WTC11 (cell line): ENCODE measurements at regions not wholly inside any gene's neighbourhood (a gene's known extent, or its start where the extent isn't known, plus 50 kb on each side); places are given as distances from the start of the nearest gene placed in this dataset.

Experiments used
- ATAC-seq: fragments of 200-7000 bp; cut with Tn5 transposase; 2 replicates; pipeline ENCODE4 v1.10.0; 2021; ENCODE audit warnings: mild to moderate bottlenecking, moderate library complexity
- CTCF ChIA-PET: fragments of 300-600 bp; sonication (Branson Sonifier 250); formaldehyde crosslinking; loops from one replicate; lab custom pipeline; 2021; ENCODE audit warnings: antibody characterized with exemption; lab: Charles Lee
- POLR2A ChIA-PET: fragments of 350-600 bp; sonication (Branson Sonifier 250); formaldehyde crosslinking; loops from one replicate; lab custom pipeline; 2021; ENCODE audit warnings: antibody characterized with exemption; lab: Charles Lee
- DNase-seq: peaks from one replicate; pipeline ENCODE4 v3.0.0; 2021; ENCODE audit warnings: low spot score
- H3K27ac Mint-ChIP-seq: 2 replicates; pipeline ENCODE4 v1.8.0; 2021; ENCODE audit warnings: mixed read lengths
- H3K27me3 Mint-ChIP-seq: 2 replicates; pipeline ENCODE4 v1.8.0; 2021; ENCODE audit warnings: low read depth, mild to moderate bottlenecking, moderate library complexity, mixed read lengths
- H3K36me3 Mint-ChIP-seq: 2 replicates; pipeline ENCODE4 v1.8.0; 2021; ENCODE audit warnings: mixed read lengths
- H3K4me1 Mint-ChIP-seq: 2 replicates; pipeline ENCODE4 v1.8.0; 2022; ENCODE audit warnings: mixed read lengths
- H3K4me3 Mint-ChIP-seq: 2 replicates; pipeline ENCODE4 v1.8.0; 2021; ENCODE audit warnings: mild to moderate bottlenecking, moderate library complexity, mixed read lengths
- H3K9me3 Mint-ChIP-seq: 2 replicates; pipeline ENCODE4 v1.8.0; 2021; ENCODE audit warnings: mixed read lengths
- ATF1 ChIP-seq: sonication (generic); formaldehyde crosslinking; IDR thresholded peaks from 2 replicates; pipeline ENCODE4 v1.8.1; 2023; ENCODE audit warnings: mild to moderate bottlenecking, moderate library complexity, missing genetic modification reagents
- CBFB ChIP-seq: sonication (generic); formaldehyde crosslinking; IDR thresholded peaks from 2 replicates; pipeline ENCODE4 v1.8.1; 2022; ENCODE audit warnings: mild to moderate bottlenecking, low read depth, missing genetic modification reagents
- CTCF ChIP-seq: fragments of 200-600 bp; IDR thresholded peaks from 2 replicates; pipeline ENCODE4 v1.8.0; 2022; ENCODE audit warnings: antibody characterized with exemption
- E2F1 ChIP-seq: sonication (generic); formaldehyde crosslinking; IDR thresholded peaks from 2 replicates; pipeline ENCODE4 v1.8.0; 2022; ENCODE audit warnings: mild to moderate bottlenecking, missing genetic modification reagents
- E2F5 ChIP-seq: sonication (generic); formaldehyde crosslinking; IDR thresholded peaks from 2 replicates; pipeline ENCODE4 v1.8.1; 2022; ENCODE audit warnings: mild to moderate bottlenecking, moderate library complexity, missing genetic modification reagents
- IRF2 ChIP-seq: sonication (generic); formaldehyde crosslinking; IDR thresholded peaks from 2 replicates; pipeline ENCODE4 v1.8.0; 2022; ENCODE audit warnings: low read depth, missing genetic modification reagents, borderline replicate concordance
- JAZF1 ChIP-seq: fragments of 250-450 bp; sonication (Bioruptor Pico); IDR thresholded peaks from 2 replicates; pipeline ENCODE4 v1.9.0; 2021; ENCODE audit warnings: moderate library complexity, mild to moderate bottlenecking, inconsistent platforms
- MAX ChIP-seq: sonication (generic); formaldehyde crosslinking; IDR thresholded peaks from 2 replicates; pipeline ENCODE4 v1.8.0; 2022; ENCODE audit warnings: mild to moderate bottlenecking, missing genetic modification reagents
- MXD4 ChIP-seq: fragments of 250-450 bp; sonication (Bioruptor Pico); IDR thresholded peaks from 2 replicates; pipeline ENCODE4 v1.8.0; 2021; ENCODE audit warnings: mild to moderate bottlenecking, moderate library complexity, borderline replicate concordance
- NFE2L1 ChIP-seq: sonication (generic); formaldehyde crosslinking; IDR thresholded peaks from 2 replicates; pipeline ENCODE4 v1.8.1; 2023; ENCODE audit warnings: missing genetic modification reagents
- NFYB ChIP-seq: sonication (generic); formaldehyde crosslinking; conservative IDR thresholded peaks from 2 replicates; pipeline ENCODE4 v1.8.0; 2022; ENCODE audit warnings: low read depth, missing genetic modification reagents
- NR1H2 ChIP-seq: sonication (generic); formaldehyde crosslinking; IDR thresholded peaks from 2 replicates; pipeline ENCODE4 v1.9.0; 2021; ENCODE audit warnings: mild to moderate bottlenecking, moderate library complexity, missing genetic modification reagents
- NR2C2 ChIP-seq: sonication (generic); formaldehyde crosslinking; IDR thresholded peaks from 2 replicates; pipeline ENCODE4 v1.8.0; 2022; ENCODE audit warnings: mild to moderate bottlenecking, missing genetic modification reagents
- RELA ChIP-seq: sonication (generic); formaldehyde crosslinking; IDR thresholded peaks from 2 replicates; pipeline ENCODE4 v1.8.1; 2022; ENCODE audit warnings: missing genetic modification reagents, mild to moderate bottlenecking, borderline replicate concordance
- SOX15 ChIP-seq: fragments of 250-450 bp; sonication (Bioruptor Pico); IDR thresholded peaks from 2 replicates; pipeline ENCODE4 v1.9.0; 2021; ENCODE audit warnings: mild to moderate bottlenecking
- SP1 ChIP-seq: sonication (generic); formaldehyde crosslinking; conservative IDR thresholded peaks from 2 replicates; pipeline ENCODE4 v1.8.1; 2022; ENCODE audit warnings: missing genetic modification reagents
- ZNF121 ChIP-seq: sonication (generic); formaldehyde crosslinking; IDR thresholded peaks from 2 replicates; pipeline ENCODE4 v1.8.0; 2023; ENCODE audit warnings: missing genetic modification reagents
- ZNF232 ChIP-seq: sonication (generic); formaldehyde crosslinking; IDR thresholded peaks from 2 replicates; pipeline ENCODE4 v1.8.0; 2022; ENCODE audit warnings: mild to moderate bottlenecking, missing genetic modification reagents
- ZNF263 ChIP-seq: sonication (generic); formaldehyde crosslinking; IDR thresholded peaks from 2 replicates; pipeline ENCODE4 v1.8.1; 2022; ENCODE audit warnings: low read depth, mild to moderate bottlenecking, moderate library complexity, missing genetic modification reagents
- ZNF396 ChIP-seq: fragments of 250-450 bp; sonication (Bioruptor Pico); IDR thresholded peaks from 2 replicates; pipeline ENCODE4 v1.8.0; 2021; ENCODE audit warnings: mild to moderate bottlenecking, moderate library complexity, borderline replicate concordance
- TF ChIP-seq, protein P1 (sequence below): fragments of 250-450 bp; sonication (Bioruptor Pico); IDR thresholded peaks from 2 replicates; pipeline ENCODE4 v1.9.0; 2021; ENCODE audit warnings: mild to moderate bottlenecking, borderline replicate concordance
- TF ChIP-seq, protein P2 (sequence below): sonication (generic); formaldehyde crosslinking; IDR thresholded peaks from 2 replicates; pipeline ENCODE4 v1.8.0; 2023; ENCODE audit warnings: mild to moderate bottlenecking, missing genetic modification reagents

- peaks cover 7% of the 10 kb centered on the region; the same call in 1 of the 2 replicates for H3K36me3 Mint-ChIP-seq
- no peaks in the 10 kb centered on the region for H3K27me3 Mint-ChIP-seq
- CTCF ChIA-PET = no interaction called here
- H3K27ac Mint-ChIP-seq = no peak overlapping the region
- no peak overlapping the region for H3K4me3 Mint-ChIP-seq
- H3K9me3 Mint-ChIP-seq = peaks cover 9% of the 10 kb centered on the region
- no peak for ATAC-seq
- POLR2A ChIA-PET = interaction anchor here (0.6 kb wide), 1 partner anchor 13 kb away, joined by 3 read pairs; no protein-coding TSS in a partner anchor
- H3K4me1 Mint-ChIP-seq = peaks cover 17% of the 10 kb centered on the region
- TF ChIP-seq ATF1 = no peak
- TF ChIP-seq, protein P1, sequence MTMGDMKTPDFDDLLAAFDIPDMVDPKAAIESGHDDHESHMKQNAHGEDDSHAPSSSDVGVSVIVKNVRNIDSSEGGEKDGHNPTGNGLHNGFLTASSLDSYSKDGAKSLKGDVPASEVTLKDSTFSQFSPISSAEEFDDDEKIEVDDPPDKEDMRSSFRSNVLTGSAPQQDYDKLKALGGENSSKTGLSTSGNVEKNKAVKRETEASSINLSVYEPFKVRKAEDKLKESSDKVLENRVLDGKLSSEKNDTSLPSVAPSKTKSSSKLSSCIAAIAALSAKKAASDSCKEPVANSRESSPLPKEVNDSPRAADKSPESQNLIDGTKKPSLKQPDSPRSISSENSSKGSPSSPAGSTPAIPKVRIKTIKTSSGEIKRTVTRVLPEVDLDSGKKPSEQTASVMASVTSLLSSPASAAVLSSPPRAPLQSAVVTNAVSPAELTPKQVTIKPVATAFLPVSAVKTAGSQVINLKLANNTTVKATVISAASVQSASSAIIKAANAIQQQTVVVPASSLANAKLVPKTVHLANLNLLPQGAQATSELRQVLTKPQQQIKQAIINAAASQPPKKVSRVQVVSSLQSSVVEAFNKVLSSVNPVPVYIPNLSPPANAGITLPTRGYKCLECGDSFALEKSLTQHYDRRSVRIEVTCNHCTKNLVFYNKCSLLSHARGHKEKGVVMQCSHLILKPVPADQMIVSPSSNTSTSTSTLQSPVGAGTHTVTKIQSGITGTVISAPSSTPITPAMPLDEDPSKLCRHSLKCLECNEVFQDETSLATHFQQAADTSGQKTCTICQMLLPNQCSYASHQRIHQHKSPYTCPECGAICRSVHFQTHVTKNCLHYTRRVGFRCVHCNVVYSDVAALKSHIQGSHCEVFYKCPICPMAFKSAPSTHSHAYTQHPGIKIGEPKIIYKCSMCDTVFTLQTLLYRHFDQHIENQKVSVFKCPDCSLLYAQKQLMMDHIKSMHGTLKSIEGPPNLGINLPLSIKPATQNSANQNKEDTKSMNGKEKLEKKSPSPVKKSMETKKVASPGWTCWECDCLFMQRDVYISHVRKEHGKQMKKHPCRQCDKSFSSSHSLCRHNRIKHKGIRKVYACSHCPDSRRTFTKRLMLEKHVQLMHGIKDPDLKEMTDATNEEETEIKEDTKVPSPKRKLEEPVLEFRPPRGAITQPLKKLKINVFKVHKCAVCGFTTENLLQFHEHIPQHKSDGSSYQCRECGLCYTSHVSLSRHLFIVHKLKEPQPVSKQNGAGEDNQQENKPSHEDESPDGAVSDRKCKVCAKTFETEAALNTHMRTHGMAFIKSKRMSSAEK (CRISPR knock-in tag) = no peak
- TF ChIP-seq, all 79 proteins: peak for 0
- no peak for DNase-seq
These were observed 363.1 kb downstream of the EFNB2 start for GRCh38 chr13:106172176-106172905.

DNA sequence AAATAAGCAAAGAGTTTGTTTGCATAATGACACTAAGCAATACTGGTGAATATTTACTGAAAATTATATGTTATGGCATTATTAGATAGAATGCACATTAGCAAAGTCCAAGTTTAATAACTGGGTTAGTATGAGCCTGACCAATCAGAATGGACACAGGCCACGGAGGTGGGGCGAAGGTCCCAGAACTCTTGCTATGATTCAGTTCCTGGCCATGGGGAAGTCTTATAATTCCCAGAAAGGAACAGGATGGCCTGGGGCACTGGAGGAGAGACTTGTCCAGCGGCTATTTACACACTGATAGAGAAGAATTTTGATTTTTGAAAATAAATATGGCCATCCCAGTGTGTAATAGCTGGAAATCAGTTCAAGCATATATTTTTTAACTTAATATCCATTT, 372.0 kb downstream of the EFNB2 start:
- ATAC-seq = no peak
- TF ChIP-seq NFE2L1 (CRISPR knock-in tag) (no peak), JAZF1 (CRISPR knock-in tag) (no peak), MXD4 (CRISPR knock-in tag) (no peak), NR1H2 (CRISPR knock-in tag) (no peak), E2F5 (CRISPR knock-in tag) (no peak), ZNF263 (CRISPR knock-in tag) (no peak), NFYB (CRISPR knock-in tag) (no peak), RELA (CRISPR knock-in tag) (no peak)
- no peaks in the 10 kb centered on the region for H3K27me3 Mint-ChIP-seq
- H3K4me3 Mint-ChIP-seq = no peak overlapping the region
- H3K36me3 Mint-ChIP-seq = peaks cover 24% of the 10 kb centered on the region
- no peak overlapping the region for H3K27ac Mint-ChIP-seq
- peaks cover 13% of the 10 kb centered on the region for H3K4me1 Mint-ChIP-seq
- ChIA-PET POLR2A (no interaction called here), CTCF (no interaction called here)
- H3K9me3 Mint-ChIP-seq = peaks cover 37% of the 10 kb centered on the region
- no peak for DNase-seq

GRCh38 chr13:106161146-106161545, 374.3 kb downstream of the EFNB2 start:
- ChIA-PET CTCF (no interaction called here), POLR2A (no interaction called here)
- DNase-seq = no peak
- peaks cover 19% of the 10 kb centered on the region for H3K9me3 Mint-ChIP-seq
- no peak for ATAC-seq
- peaks cover 15% of the 10 kb centered on the region for H3K36me3 Mint-ChIP-seq
- H3K27ac Mint-ChIP-seq = no peak overlapping the region
- H3K27me3 Mint-ChIP-seq = no peaks in the 10 kb centered on the region
- H3K4me1 Mint-ChIP-seq = peaks cover 18% of the 10 kb centered on the region
- no peak overlapping the region for H3K4me3 Mint-ChIP-seq
- no peak for TF ChIP-seq SOX15
- no peak for TF ChIP-seq ZNF232
- TF ChIP-seq ZNF121 = no peak
- no peak for TF ChIP-seq ZNF396 (CRISPR knock-in tag)
- TF ChIP-seq NR2C2 (CRISPR knock-in tag) = no peak
- no peak for TF ChIP-seq CTCF
- TF ChIP-seq E2F1 (CRISPR knock-in tag) = no peak
- TF ChIP-seq CBFB = no peak
- no peak for TF ChIP-seq IRF2
- TF ChIP-seq SP1 (CRISPR knock-in tag) = no peak
- TF ChIP-seq, protein P2, sequence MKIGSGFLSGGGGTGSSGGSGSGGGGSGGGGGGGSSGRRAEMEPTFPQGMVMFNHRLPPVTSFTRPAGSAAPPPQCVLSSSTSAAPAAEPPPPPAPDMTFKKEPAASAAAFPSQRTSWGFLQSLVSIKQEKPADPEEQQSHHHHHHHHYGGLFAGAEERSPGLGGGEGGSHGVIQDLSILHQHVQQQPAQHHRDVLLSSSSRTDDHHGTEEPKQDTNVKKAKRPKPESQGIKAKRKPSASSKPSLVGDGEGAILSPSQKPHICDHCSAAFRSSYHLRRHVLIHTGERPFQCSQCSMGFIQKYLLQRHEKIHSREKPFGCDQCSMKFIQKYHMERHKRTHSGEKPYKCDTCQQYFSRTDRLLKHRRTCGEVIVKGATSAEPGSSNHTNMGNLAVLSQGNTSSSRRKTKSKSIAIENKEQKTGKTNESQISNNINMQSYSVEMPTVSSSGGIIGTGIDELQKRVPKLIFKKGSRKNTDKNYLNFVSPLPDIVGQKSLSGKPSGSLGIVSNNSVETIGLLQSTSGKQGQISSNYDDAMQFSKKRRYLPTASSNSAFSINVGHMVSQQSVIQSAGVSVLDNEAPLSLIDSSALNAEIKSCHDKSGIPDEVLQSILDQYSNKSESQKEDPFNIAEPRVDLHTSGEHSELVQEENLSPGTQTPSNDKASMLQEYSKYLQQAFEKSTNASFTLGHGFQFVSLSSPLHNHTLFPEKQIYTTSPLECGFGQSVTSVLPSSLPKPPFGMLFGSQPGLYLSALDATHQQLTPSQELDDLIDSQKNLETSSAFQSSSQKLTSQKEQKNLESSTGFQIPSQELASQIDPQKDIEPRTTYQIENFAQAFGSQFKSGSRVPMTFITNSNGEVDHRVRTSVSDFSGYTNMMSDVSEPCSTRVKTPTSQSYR (CRISPR knock-in tag) = no peak
- TF ChIP-seq MAX = no peak
